GM23248 (cell line): ENCODE measurements at regions not wholly inside any gene's neighbourhood (a gene's known extent, or its start where the extent isn't known, plus 50 kb on each side); places are given as distances from the start of the nearest gene placed in this dataset.

Source experiments
- DNase-seq: peaks from one replicate; pipeline ENCODE4 v3.0.0-alpha.2; 2015
- H2AFZ ChIP-seq: fragments of 200-600 bp; sonication (generic); 2 replicates; pipeline ENCODE4 v1.6.1; 2016; ENCODE audit warnings: antibody characterized with exemption
- H3F3A ChIP-seq: fragments of 200-600 bp; sonication (generic); 2 replicates; pipeline ENCODE4 v1.6.1; 2016; ENCODE audit warnings: mild to moderate bottlenecking, antibody characterized with exemption, mixed run types; ENCODE audit not compliant: insufficient read depth
- H3K27ac ChIP-seq: fragments of 200-600 bp; sonication (generic); 2 replicates; pipeline ENCODE4 v1.5.1; 2016; ENCODE audit warnings: mild to moderate bottlenecking
- H3K27me3 ChIP-seq: fragments of 200-600 bp; sonication (generic); replicated peaks from 2 replicates; pipeline ENCODE4 v1.6.1; 2016; ENCODE audit warnings: mild to moderate bottlenecking; ENCODE audit not compliant: insufficient read depth
- H3K36me3 ChIP-seq: fragments of 200-600 bp; sonication (generic); 2 replicates; pipeline ENCODE4 v1.6.1; 2016; ENCODE audit warnings: low read depth, mild to moderate bottlenecking
- H3K4me1 ChIP-seq: fragments of 200-600 bp; sonication (generic); 2 replicates; pipeline ENCODE4 v1.6.1; 2016; ENCODE audit warnings: mild to moderate bottlenecking; ENCODE audit not compliant: insufficient read depth
- H3K4me2 ChIP-seq: fragments of 200-600 bp; sonication (generic); one replicate; pipeline ENCODE4 v1.6.1; 2016; ENCODE audit warnings: mild to moderate bottlenecking; ENCODE audit not compliant: unreplicated experiment
- H3K4me3 ChIP-seq: fragments of 200-600 bp; sonication (generic); 2 replicates; pipeline ENCODE4 v1.5.1; 2016; ENCODE audit warnings: mild to moderate bottlenecking
- H3K79me2 ChIP-seq: fragments of 200-600 bp; sonication (generic); 2 replicates; pipeline ENCODE4 v1.6.1; 2016; ENCODE audit warnings: mild to moderate bottlenecking; ENCODE audit not compliant: insufficient read depth
- H3K9ac ChIP-seq: fragments of 200-600 bp; sonication (generic); 2 replicates; pipeline ENCODE4 v1.6.1; 2016; ENCODE audit warnings: mild to moderate bottlenecking
- H3K9me2 ChIP-seq: fragments of 200-600 bp; sonication (generic); 2 replicates; pipeline ENCODE4 v1.6.1; 2016; ENCODE audit warnings: mixed run types, mild to moderate bottlenecking, moderate library complexity; ENCODE audit not compliant: insufficient read depth
- H3K9me3 ChIP-seq: fragments of 200-600 bp; sonication (generic); one replicate; pipeline ENCODE4 v1.6.1; 2017; ENCODE audit warnings: low read depth
- H4K20me1 ChIP-seq: fragments of 200-600 bp; sonication (generic); 2 replicates; pipeline ENCODE4 v1.6.0; 2016; ENCODE audit not compliant: insufficient read depth
- EZH2 ChIP-seq: fragments of 200-600 bp; sonication (generic); IDR thresholded peaks from 2 replicates; pipeline ENCODE4 v1.6.1; 2018; ENCODE audit warnings: antibody characterized with exemption, mild to moderate bottlenecking; ENCODE audit not compliant: insufficient read depth, poor library complexity, severe bottlenecking
- EZH2phosphoT487 ChIP-seq: fragments of 200-600 bp; sonication (generic); IDR thresholded peaks from 2 replicates; pipeline ENCODE4 v1.6.1; 2018; ENCODE audit warnings: antibody characterized with exemption, moderate library complexity, mild to moderate bottlenecking, low read depth; ENCODE audit not compliant: insufficient read depth
- WGBS, 2 experiments: methylation state at CpG; one replicate each; pipeline ENCODE4 v1.1.6; 2015 to 2017; ENCODE audit warnings: low lambda C conversion rate in 2 of 2, low coverage in 1 of 2; ENCODE audit errors: missing lambda C conversion rate in 2 of 2; 5-methylcytosine and 5-hydroxymethylcytosine counted together
- in situ Hi-C: fragments of 300-500 bp; cut with MboI; formaldehyde crosslinking; loops from 2 replicates; pipeline ENCODE4 v1.15.0; 2020

DNA sequence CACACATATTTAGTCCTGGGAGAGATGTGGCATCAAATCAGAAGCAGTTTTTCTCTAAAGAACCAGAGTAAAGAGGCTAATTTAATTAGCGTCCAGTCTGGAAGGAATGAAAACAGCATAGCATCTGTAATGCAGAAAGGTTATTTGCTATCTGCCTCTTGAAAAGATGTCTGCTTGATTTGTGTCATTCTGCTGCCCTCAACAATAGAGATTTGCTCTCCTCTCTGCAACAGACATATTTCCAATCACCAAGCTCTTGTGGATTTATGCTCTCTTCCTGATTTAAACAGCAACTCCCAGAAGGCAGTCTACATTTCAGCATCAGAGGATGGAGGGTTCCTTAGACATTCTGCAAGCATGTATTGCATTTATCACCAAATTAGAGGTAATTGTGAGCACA, 53.5 kb upstream of the AKAP12 start:
- Histone ChIP-seq H3K4me3 (no peak overlapping the region), H3K27ac (no peak overlapping the region), H3K9ac (no peak overlapping the region), H2AFZ (no peak overlapping the region), H3F3A (no peaks in the 10 kb centered on the region), H3K79me2 (no peaks in the 10 kb centered on the region), H3K36me3 (no peaks in the 10 kb centered on the region), H3K4me2 (no peak overlapping the region), H4K20me1 (no peaks in the 10 kb centered on the region), H3K9me2 (no peaks in the 10 kb centered on the region), H3K27me3 (no peaks in the 10 kb centered on the region), H3K4me1 (no peaks in the 10 kb centered on the region), H3K9me3 (no peaks in the 10 kb centered on the region)
- TF ChIP-seq EZH2 (no peak), EZH2phosphoT487 (no peak)
- DNase-seq = no peak
- in situ Hi-C loops = no loop called here
- 80 to 89% methylated on average over 1 of the region's 1 CpG for WGBS, 2 experiments

GRCh38 chr6:151186804-151187330, 52.9 kb upstream of the AKAP12 start:
- no peak overlapping the region for H3K9ac ChIP-seq
- H3K27me3 ChIP-seq = no peaks in the 10 kb centered on the region
- H3K9me2 ChIP-seq = no peaks in the 10 kb centered on the region
- H3K4me1 ChIP-seq = no peaks in the 10 kb centered on the region
- in situ Hi-C loops = no loop called here
- no peaks in the 10 kb centered on the region for H3K79me2 ChIP-seq
- no peak overlapping the region for H3K4me2 ChIP-seq
- no peak for TF ChIP-seq EZH2phosphoT487
- no peak for TF ChIP-seq EZH2
- no peak overlapping the region for H3K4me3 ChIP-seq
- H3F3A ChIP-seq = no peaks in the 10 kb centered on the region
- H4K20me1 ChIP-seq = no peaks in the 10 kb centered on the region
- H3K9me3 ChIP-seq = no peaks in the 10 kb centered on the region
- DNase-seq = no peak
- no peaks in the 10 kb centered on the region for H3K36me3 ChIP-seq
- WGBS, 2 experiments = 54% methylated on average over 2 of the region's 2 CpGs
- H3K27ac ChIP-seq = no peak overlapping the region
- H2AFZ ChIP-seq = no peak overlapping the region
